Heart right ventricle (tissue), 16 donors: ENCODE measurements at regions not wholly inside any gene's neighbourhood (a gene's known extent, or its start where the extent isn't known, plus 50 kb on each side); places are given as distances from the start of the nearest gene placed in this dataset.
"Not testable (repeated sequence)": the region's sequence is repeated elsewhere in the genome, so short reads cannot be mapped to it uniquely, and the experiment has no call there.

ENCODE experiments used
- ATAC-seq, 8 donors: fragments of 200-7000 bp; cut with Tn5 transposase; one replicate each; pipeline ENCODE4 v1.9.1; 2020; ENCODE audit warnings: mild to moderate bottlenecking in 8 of 8, moderate library complexity in 8 of 8, moderate number of reproducible peaks in 1 of 8
- DNase-seq, 2 donors: peaks; one replicate each; pipeline ENCODE4 v3.0.0-alpha.2; 2020
- H3K27ac ChIP-seq, 10 donors: fragments of 200-600 bp; sonication (generic) in 2 of 10; one replicate each; pipeline versions ENCODE4 v1.5.0 to v1.8.0; 2020 to 2022; ENCODE audit warnings: mild to moderate bottlenecking in 3 of 10
- H3K27me3 ChIP-seq, 7 donors: fragments of 200-600 bp; one replicate each; pipeline ENCODE4 v1.8.0; 2021 to 2022; ENCODE audit warnings: mild to moderate bottlenecking in 2 of 7
- H3K36me3 ChIP-seq, 9 donors: fragments of 200-600 bp; sonication (generic) in 1 of 9; one replicate each; pipeline versions ENCODE4 v1.5.0 to v1.8.0; 2020 to 2022; ENCODE audit warnings: mild to moderate bottlenecking in 2 of 9
- H3K4me1 ChIP-seq, 9 donors: fragments of 200-600 bp; sonication (generic) in 1 of 9; one replicate each; pipeline versions ENCODE4 v1.5.0 to v1.8.0; 2020 to 2022; ENCODE audit warnings: mild to moderate bottlenecking in 4 of 9
- H3K4me3 ChIP-seq, 10 donors: fragments of 200-600 bp; sonication (generic) in 2 of 10; one replicate each; pipeline versions ENCODE4 v1.5.0 to v1.8.0; 2020 to 2022; ENCODE audit warnings: mild to moderate bottlenecking in 7 of 10, moderate library complexity in 2 of 10
- H3K9me3 ChIP-seq, 11 donors: fragments of 200-600 bp in 10 of 11; sonication (generic) in 2 of 11; one replicate each; pipeline versions ENCODE4 v1.5.0 to v1.8.0; 2013 to 2022; ENCODE audit warnings: mild to moderate bottlenecking in 2 of 11, control low read depth in 1 of 11, moderate library complexity in 1 of 11
- WGBS, 2 donors: extraction: QIAGEN DNeasy Blood & Tissue Kit; methylation state at CpG; one replicate each; pipeline ENCODE4 v1.1.7; 2013; ENCODE audit warnings: inconsistent platforms in 1 of 2; 5-methylcytosine and 5-hydroxymethylcytosine counted together
- intact Hi-C, 10 donors: fragments of 100-400 bp; cut with DNase I; formaldehyde crosslinking; loops; one replicate each; pipeline versions ENCODE4 v1.11.1 to v1.14.2; 2022
- TF ChIP-seq, protein P1 (sequence below), 9 donors: fragments of 200-600 bp; sonication (generic) in 2 of 9; IDR thresholded peaks; one replicate each; pipeline versions ENCODE4 v1.5.0 to v1.8.0; 2021 to 2022; ENCODE audit warnings: antibody characterized with exemption in 9 of 9, mild to moderate bottlenecking in 5 of 9, moderate library complexity in 1 of 9
- donor health status: Arrhythmogenic right ventricular cardiomyopathy.
- donor health status: ischemic (EF 13 %, LVEDD 7.1; RV severe dilation, severe dysfunction).
- donor health status: healthy with polysubstance abuse.
- donor health status: DM: no; HTN: yes; CAD: no.
- donor health status: DM: no; HTN: no; CAD: no.
- donor health status: ischemic (EF 25% LVEDD 6.9; RV normal size, moderate dysfunction).
- donor health status: ischemic (EF 25% LVEDD 5.7; RV mildly dilated, moderate dysfunction).
- donor health status: healthy.
- donor health status: DM: yes; HTN: yes; CAD: no.
- donor health status: Ischemic cardiomyopathy.
- donor health status: ischemic (EF 35%, LVEDD 5.7; RV mildly dilated, moderate dysfunction).
- donor health status: nonischemic (EF 11% LVEDD 7.7; RV severe dilation, severe dysfunction).
- donor health status: DM: yes; HTN: yes; CAD: no.
- donor health status: PGD.
- donor health status: ischemic (EF 29% LVEDD 5.4; RV normal size, mild dysfunction).
- donor health status: nonischemic (EF 23%, LVEDD 6.1; RV moderate dilation, normal function).

DNA sequence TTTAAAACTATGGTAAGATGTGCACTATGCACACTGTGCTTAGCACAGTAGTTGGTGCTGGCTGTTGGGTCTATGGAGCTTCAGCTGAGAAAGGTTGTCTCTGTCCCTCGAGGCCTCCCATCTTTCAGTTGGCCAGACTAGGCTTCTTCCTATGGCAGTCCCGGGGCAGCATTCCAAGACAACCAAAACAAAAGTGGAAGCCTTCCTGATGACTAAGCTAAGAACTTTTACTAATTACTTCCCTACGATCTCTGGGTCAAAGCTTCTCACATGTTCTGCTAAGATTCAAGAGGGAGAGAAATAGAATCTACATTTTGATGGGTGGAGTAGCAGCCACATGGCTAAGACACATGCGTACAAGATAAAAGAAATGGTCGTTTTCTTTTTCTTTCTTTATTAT lies 342.8 kb downstream of the TUSC7 start:
- H3K27me3 ChIP-seq = peaks cover 0 to 4% (median 0%) of the 10 kb centered on the region in 7 donors
- H3K4me3 ChIP-seq = no peak overlapping the region
- intact Hi-C loops = no loop called here
- no peaks in the 10 kb centered on the region for H3K9me3 ChIP-seq
- WGBS, 2 donors = 69 to 76% methylated on average over 5 of the region's 5 CpGs
- no peak overlapping the region for H3K27ac ChIP-seq
- H3K4me1 ChIP-seq = no peaks in the 10 kb centered on the region
- TF ChIP-seq, protein P1, sequence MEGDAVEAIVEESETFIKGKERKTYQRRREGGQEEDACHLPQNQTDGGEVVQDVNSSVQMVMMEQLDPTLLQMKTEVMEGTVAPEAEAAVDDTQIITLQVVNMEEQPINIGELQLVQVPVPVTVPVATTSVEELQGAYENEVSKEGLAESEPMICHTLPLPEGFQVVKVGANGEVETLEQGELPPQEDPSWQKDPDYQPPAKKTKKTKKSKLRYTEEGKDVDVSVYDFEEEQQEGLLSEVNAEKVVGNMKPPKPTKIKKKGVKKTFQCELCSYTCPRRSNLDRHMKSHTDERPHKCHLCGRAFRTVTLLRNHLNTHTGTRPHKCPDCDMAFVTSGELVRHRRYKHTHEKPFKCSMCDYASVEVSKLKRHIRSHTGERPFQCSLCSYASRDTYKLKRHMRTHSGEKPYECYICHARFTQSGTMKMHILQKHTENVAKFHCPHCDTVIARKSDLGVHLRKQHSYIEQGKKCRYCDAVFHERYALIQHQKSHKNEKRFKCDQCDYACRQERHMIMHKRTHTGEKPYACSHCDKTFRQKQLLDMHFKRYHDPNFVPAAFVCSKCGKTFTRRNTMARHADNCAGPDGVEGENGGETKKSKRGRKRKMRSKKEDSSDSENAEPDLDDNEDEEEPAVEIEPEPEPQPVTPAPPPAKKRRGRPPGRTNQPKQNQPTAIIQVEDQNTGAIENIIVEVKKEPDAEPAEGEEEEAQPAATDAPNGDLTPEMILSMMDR (IDR thresholded peaks at IDR 0.05) = no peak
- DNase-seq = no peak
- H3K36me3 ChIP-seq = no peaks in the 10 kb centered on the region
- ATAC-seq = no peak

DNA sequence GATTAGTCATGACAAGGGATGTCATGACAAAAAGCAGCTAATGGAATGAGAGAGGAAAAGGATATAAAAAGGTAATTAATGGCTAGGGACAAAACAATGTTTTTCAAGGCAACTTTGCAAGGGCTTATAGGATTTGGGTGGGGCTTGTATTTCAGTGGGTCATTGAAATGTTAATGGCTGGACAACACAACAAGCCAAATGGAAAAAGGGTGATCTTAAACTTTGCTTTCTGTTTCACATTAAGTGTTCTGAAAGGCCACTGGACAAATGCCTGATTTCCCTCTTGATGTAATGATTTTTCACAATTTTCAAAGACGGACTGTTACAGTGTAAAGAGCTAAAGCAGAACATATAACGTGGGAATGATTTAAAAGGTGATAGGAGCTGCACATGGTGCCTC lies 345.0 kb downstream of the TUSC7 start:
- ATAC-seq (no peak), DNase-seq (no peak)
- peaks cover 0 to 4% (median 0%) of the 10 kb centered on the region in 7 donors for H3K27me3 ChIP-seq
- intact Hi-C loops = no loop called here
- H3K36me3 ChIP-seq = no peaks in the 10 kb centered on the region
- H3K4me3 ChIP-seq = no peak overlapping the region
- no peaks in the 10 kb centered on the region for H3K9me3 ChIP-seq
- H3K27ac ChIP-seq = peak overlapping the region in 1 of 10 donors; percentile 18
- 67 to 77% methylated on average over 2 of the region's 2 CpGs for WGBS, 2 donors
- TF ChIP-seq, protein P1 (IDR thresholded peaks at IDR 0.05) = no peak
- H3K4me1 ChIP-seq = no peaks in the 10 kb centered on the region

DNA sequence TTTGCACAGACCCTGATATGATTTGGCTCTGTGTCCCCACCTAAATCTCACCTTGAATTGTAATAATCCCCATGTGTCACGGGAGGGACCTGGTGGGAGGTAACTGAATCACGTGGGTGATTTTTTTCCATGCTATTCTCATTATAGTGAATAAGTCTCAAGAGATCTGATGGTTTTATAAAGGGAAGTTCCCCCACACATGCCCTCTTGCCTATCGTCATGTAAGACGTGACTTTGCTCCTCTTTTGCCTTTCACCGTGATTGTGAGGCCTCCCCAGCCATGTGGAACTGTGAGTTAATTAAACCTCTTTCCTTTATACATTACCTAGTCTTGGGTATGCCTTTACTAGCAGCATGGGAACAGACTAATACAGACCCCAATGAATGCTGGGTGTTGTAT lies 347.4 kb downstream of the TUSC7 start:
- intact Hi-C loops = not testable (repeated sequence)

DNA sequence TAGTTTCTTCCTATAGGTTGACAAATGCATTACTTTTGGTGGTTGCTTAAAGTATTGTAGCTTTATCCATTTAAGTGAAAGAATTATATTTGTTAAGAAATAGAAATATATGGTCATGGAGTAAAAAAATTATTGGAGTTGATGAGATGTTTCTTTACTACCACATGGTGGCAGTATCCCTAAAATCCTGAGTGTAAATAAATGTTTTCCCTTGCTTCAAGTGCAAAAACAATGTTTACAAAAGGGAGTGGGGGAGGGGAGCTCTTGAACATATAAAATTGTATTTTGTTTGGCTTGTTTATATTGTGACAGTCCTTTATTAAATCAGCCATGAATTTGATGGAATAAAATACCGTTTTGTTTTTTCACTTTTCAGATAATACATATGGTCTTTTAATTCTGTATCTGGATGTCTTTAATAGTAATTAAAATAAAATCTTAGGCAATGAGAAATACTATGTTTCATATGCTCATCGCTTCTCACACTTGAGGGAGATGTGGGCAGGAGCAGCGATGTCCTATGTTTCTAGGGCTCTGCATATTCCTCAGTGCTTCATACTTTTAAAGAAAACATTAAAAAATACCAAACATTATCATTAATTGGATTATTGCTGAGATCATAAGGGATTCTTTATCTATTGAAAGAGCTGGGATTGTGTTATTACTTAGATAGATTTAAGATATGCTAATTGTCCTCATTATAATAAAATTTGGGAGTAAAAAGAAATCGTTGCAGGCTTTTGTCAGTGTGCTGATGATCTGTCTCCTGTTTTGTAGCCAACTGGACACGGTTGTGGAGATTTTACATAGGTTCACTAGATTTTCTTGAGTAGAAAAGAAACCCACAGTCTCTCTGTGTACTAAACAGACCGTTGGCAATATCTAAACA lies 349.7 kb downstream of the TUSC7 start:
- Histone ChIP-seq H3K27me3 (peaks cover 0 to 4% (median 0%) of the 10 kb centered on the region in 7 donors), H3K4me1 (peaks cover 0 to 10% (median 0%) of the 10 kb centered on the region in 9 donors), H3K9me3 (no peaks in the 10 kb centered on the region), H3K27ac (no peak overlapping the region), H3K36me3 (no peaks in the 10 kb centered on the region), H3K4me3 (no peak overlapping the region)
- TF ChIP-seq, protein P1 (IDR thresholded peaks at IDR 0.05) = peak in 7 of 9 donors; percentile 37 to 61 (median 44)
- ATAC-seq = no peak
- WGBS, 2 donors = 27 to 30% methylated on average over 6 of the region's 6 CpGs
- intact Hi-C loops = no loop called here
- no peak for DNase-seq

More for the DNA sequence above, 347.4 kb downstream of the TUSC7 start:
- not testable (repeated sequence) for DNase-seq, ATAC-seq, H3K4me3 ChIP-seq, H3K27me3 ChIP-seq, H3K27ac ChIP-seq, H3K4me1 ChIP-seq, H3K9me3 ChIP-seq, H3K36me3 ChIP-seq
- WGBS, 2 donors = 70 to 73% methylated on average over 5 of the region's 5 CpGs

DNA sequence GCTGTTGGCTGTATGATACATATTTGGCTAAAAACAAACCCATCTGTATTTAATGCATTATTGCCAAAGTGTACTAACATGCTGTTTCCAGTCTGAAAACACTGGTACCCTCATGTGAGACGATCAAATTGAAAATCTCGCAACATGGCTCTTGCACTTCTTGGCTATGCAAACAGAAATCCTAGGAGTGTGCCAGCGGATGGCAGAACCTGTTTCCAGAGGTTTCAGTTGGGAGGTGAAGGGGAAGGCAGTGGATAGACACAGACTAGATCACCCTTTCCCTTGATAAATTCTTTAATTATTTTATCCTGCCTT lies 350.3 kb downstream of the TUSC7 start:
- WGBS, 2 donors = 83 to 86% methylated on average over 3 of the region's 3 CpGs
- no peak for DNase-seq
- no peaks in the 10 kb centered on the region for H3K36me3 ChIP-seq
- ATAC-seq = no peak
- H3K27ac ChIP-seq = no peak overlapping the region
- intact Hi-C loops = no loop called here
- H3K4me1 ChIP-seq = peaks cover 0 to 11% (median 0%) of the 10 kb centered on the region in 9 donors
- H3K4me3 ChIP-seq = no peak overlapping the region
- H3K27me3 ChIP-seq = peaks cover 0 to 4% (median 0%) of the 10 kb centered on the region in 7 donors
- H3K9me3 ChIP-seq = no peaks in the 10 kb centered on the region
- TF ChIP-seq, protein P1 (IDR thresholded peaks at IDR 0.05) = no peak
